Left lung (tissue), 4 donors: ENCODE measurements at regions not wholly inside any gene's neighbourhood (a gene's known extent, or its start where the extent isn't known, plus 50 kb on each side); places are given as distances from the start of the nearest gene placed in this dataset.

ENCODE experiments used
- ATAC-seq: fragments of 200-7000 bp; cut with Tn5 transposase; one replicate; pipeline ENCODE4 v1.9.1; 2020; ENCODE audit warnings: moderate library complexity
- DNase-seq, 4 donors: peaks; one replicate each; pipeline ENCODE4 v3.0.0-alpha.2; 2013 to 2020
- H3K27ac ChIP-seq, 2 donors: fragments of 200-600 bp; sonication (generic) in 1 of 2; one replicate each; pipeline versions ENCODE4 v1.5.0 to v1.8.0; 2020 to 2021
- H3K27me3 ChIP-seq, 2 donors: fragments of 200-600 bp; sonication (generic) in 1 of 2; one replicate each; pipeline versions ENCODE4 v1.5.0 to v1.8.0; 2020 to 2021
- H3K36me3 ChIP-seq, 2 donors: fragments of 200-600 bp; sonication (generic) in 1 of 2; one replicate each; pipeline versions ENCODE4 v1.5.0 to v1.8.0; 2020 to 2021
- H3K4me1 ChIP-seq, 2 donors: fragments of 200-600 bp; one replicate each; pipeline ENCODE4 v1.8.0; 2021
- H3K4me3 ChIP-seq, 2 donors: fragments of 200-600 bp; sonication (generic) in 1 of 2; one replicate each; pipeline versions ENCODE4 v1.5.0 to v1.8.0; 2020 to 2021; ENCODE audit warnings: mild to moderate bottlenecking in 1 of 2
- H3K9me3 ChIP-seq, 2 donors: fragments of 200-600 bp; sonication (generic) in 1 of 2; one replicate each; pipeline versions ENCODE4 v1.5.0 to v1.8.0; 2020 to 2021
- intact Hi-C, 2 donors: fragments of 100-400 bp; cut with DNase I; formaldehyde crosslinking; loops; one replicate each; pipeline versions ENCODE4 v1.11.2 to v1.14.2; 2022
- TF ChIP-seq, protein P1 (sequence below), 2 donors: fragments of 200-600 bp; sonication (generic) in 1 of 2; IDR thresholded peaks; one replicate each; pipeline versions ENCODE4 v1.5.0 to v1.8.0; 2021; ENCODE audit warnings: antibody characterized with exemption in 2 of 2
- donor health status: DM: no; HTN: yes; CAD: no.
- donor health status: DM: no; HTN: no; CAD: no.

- intact Hi-C loops = no loop called here
Measured at GRCh38 chrX:4435905-4436304, 722.5 kb upstream of the PRKX start.

GRCh38 chrX:4397471-4397870 lies 684.0 kb upstream of the PRKX start:
- H3K36me3 ChIP-seq = no peaks in the 10 kb centered on the region
- TF ChIP-seq, protein P1, sequence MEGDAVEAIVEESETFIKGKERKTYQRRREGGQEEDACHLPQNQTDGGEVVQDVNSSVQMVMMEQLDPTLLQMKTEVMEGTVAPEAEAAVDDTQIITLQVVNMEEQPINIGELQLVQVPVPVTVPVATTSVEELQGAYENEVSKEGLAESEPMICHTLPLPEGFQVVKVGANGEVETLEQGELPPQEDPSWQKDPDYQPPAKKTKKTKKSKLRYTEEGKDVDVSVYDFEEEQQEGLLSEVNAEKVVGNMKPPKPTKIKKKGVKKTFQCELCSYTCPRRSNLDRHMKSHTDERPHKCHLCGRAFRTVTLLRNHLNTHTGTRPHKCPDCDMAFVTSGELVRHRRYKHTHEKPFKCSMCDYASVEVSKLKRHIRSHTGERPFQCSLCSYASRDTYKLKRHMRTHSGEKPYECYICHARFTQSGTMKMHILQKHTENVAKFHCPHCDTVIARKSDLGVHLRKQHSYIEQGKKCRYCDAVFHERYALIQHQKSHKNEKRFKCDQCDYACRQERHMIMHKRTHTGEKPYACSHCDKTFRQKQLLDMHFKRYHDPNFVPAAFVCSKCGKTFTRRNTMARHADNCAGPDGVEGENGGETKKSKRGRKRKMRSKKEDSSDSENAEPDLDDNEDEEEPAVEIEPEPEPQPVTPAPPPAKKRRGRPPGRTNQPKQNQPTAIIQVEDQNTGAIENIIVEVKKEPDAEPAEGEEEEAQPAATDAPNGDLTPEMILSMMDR (IDR thresholded peaks at IDR 0.05) = no peak
- ATAC-seq (no peak), DNase-seq (no peak)
- no peak overlapping the region for H3K27ac ChIP-seq
- no peaks in the 10 kb centered on the region for H3K9me3 ChIP-seq
- intact Hi-C loops = no loop called here
- no peaks in the 10 kb centered on the region for H3K4me1 ChIP-seq
- no peaks in the 10 kb centered on the region for H3K27me3 ChIP-seq
- H3K4me3 ChIP-seq = no peak overlapping the region

More at GRCh38 chrX:4435905-4436304, 722.5 kb upstream of the PRKX start:
- Histone ChIP-seq H3K4me3 (no peak overlapping the region), H3K9me3 (no peaks in the 10 kb centered on the region), H3K27ac (no peak overlapping the region), H3K27me3 (no peaks in the 10 kb centered on the region), H3K36me3 (no peaks in the 10 kb centered on the region), H3K4me1 (no peaks in the 10 kb centered on the region)
- no peak for ATAC-seq
- TF ChIP-seq, protein P1 (IDR thresholded peaks at IDR 0.05) = no peak
- DNase-seq = no peak

DNA sequence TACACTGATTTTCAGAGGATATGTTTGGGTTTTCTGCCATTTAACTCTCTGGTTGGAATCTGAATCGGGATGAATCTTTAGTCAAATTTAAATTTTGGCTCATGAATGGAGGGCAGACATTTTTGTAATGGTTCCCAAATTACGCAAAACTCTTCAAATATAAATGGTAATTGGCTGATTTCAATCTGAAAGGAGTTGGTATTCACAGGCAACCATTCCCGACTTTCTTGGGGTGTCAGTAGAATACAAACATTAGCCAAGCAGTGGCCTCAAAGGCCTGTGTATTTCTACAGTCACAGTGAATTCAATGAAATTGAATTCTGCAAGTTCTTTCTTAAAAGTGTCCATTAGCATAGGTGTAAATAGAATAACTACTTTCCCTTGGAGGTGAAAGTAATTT lies 668.8 kb upstream of the PRKX start:
- no peaks in the 10 kb centered on the region for H3K9me3 ChIP-seq
- DNase-seq (no peak), ATAC-seq (no peak)
- no peaks in the 10 kb centered on the region for H3K36me3 ChIP-seq
- no peak overlapping the region for H3K27ac ChIP-seq
- TF ChIP-seq, protein P1 (IDR thresholded peaks at IDR 0.05) = no peak
- H3K4me1 ChIP-seq = no peaks in the 10 kb centered on the region
- no peak overlapping the region for H3K4me3 ChIP-seq
- intact Hi-C loops = no loop called here
- H3K27me3 ChIP-seq = no peaks in the 10 kb centered on the region

DNA sequence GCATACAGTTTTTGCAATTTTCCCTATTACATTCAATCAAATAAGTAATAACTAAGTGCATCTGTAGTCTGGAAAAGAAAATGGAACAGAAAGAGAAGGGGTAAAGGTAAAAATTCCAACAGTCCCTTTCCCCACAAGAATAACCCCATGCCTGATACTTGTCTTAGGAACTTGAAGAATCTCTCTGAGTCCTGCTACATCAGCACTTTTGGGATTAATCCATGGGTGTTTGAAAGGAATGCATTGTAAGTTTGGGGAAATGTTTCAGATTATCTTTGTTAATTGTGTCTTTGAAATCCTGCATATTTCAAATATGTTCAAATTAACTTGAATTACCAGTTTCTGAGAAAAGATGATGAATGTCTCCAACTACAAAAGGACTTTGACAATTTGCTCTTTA lies 667.3 kb upstream of the PRKX start:
- intact Hi-C loops = no loop called here
- Histone ChIP-seq H3K27ac (no peak overlapping the region), H3K9me3 (no peaks in the 10 kb centered on the region), H3K27me3 (no peaks in the 10 kb centered on the region), H3K4me3 (no peak overlapping the region), H3K36me3 (no peaks in the 10 kb centered on the region), H3K4me1 (no peaks in the 10 kb centered on the region)
- DNase-seq = no peak
- TF ChIP-seq, protein P1 (IDR thresholded peaks at IDR 0.05) = no peak
- ATAC-seq = no peak

DNA sequence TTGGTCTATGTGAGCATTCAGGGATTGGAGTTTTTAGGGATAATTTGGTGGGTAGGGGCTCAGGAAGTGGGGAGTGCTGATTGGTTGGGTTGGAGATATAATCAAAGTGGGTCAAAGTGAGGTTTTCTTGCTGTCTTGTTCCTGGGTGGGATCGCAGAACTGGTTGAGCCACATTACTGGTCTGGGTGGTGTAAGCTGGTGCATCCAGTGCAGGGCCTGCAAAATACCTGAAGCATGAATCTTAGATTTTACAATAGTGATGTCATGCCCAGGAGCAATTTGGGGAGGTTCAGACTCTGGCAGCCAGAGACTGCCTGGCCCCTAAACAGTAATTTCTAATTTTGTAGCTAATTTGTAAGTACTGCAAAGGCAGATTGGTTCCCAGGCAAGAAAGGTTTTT lies 665.6 kb upstream of the PRKX start:
- intact Hi-C loops = no loop called here
- ATAC-seq (no peak), DNase-seq (no peak)
- Histone ChIP-seq H3K27ac (no peak overlapping the region), H3K27me3 (no peaks in the 10 kb centered on the region), H3K4me3 (no peak overlapping the region), H3K9me3 (no peaks in the 10 kb centered on the region), H3K36me3 (no peaks in the 10 kb centered on the region), H3K4me1 (no peaks in the 10 kb centered on the region)
- TF ChIP-seq, protein P1 (IDR thresholded peaks at IDR 0.05) = no peak
